ENCODE measurements at regions not wholly inside any gene's neighbourhood (a gene's known extent, or its start where the extent isn't known, plus 50 kb on each side); places are given as distances from the start of the nearest gene placed in this dataset.
"Not testable (repeated sequence)": the region's sequence is repeated elsewhere in the genome, so short reads cannot be mapped to it uniquely, and the experiment has no call there.

DNA sequence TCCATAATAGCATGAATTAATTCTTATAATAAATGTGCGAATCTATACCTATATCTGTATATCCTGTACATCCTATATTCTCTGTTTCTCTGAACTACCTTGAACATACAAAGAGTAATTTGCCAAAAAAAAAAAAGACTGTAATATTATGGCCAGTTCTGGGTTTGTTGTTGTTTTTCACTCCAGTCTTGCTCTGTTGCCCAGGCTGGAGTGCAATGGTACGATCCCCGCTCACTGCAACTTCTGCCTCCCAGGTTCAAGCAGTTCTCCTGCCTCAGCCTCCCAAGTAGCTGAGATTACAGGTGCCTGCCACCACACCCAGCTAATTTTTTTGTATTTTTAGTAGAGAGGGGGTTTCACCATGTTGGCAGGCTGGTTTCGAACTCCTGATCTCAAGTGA lies 876.9 kb upstream of the POT1 start:
- H3K4me3 ChIP-seq (ENCODE audit: low read length); H3K27ac ChIP-seq (ENCODE audit: low read depth, low read length); H3K9ac ChIP-seq (ENCODE audit: low read length); H3K36me3 ChIP-seq (ENCODE audit: control insufficient read depth, insufficient read depth, low read length); H3K27me3 ChIP-seq (ENCODE audit: control insufficient read depth, insufficient read depth, low read length); H3K4me1 ChIP-seq (ENCODE audit: control insufficient read depth, insufficient read depth, low read length): not testable (repeated sequence)

DNA sequence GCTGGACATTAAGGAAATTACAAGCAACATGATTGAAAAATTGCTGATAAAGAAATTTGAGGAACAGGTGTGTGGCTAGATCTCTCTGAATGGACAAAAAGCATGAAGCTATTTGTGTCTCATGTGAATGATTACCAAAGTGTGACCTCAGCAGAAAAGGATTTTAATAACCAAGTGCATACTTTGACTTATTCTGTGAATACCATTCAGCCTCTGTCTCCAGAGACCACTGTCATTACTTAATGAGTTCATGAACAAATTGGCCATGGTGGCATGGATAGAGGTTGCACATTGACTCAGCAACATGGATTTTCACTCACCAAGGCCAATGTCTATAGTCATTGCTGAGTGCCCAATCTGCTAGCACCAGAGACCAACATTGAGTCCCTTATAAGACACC lies 874.6 kb upstream of the POT1 start:
- H3K27ac ChIP-seq (ENCODE audit: low read depth, low read length) = no peak overlapping the region
- no peaks in the 10 kb centered on the region for H3K27me3 ChIP-seq (ENCODE audit: control insufficient read depth, insufficient read depth, low read length)
- H3K4me1 ChIP-seq (ENCODE audit: control insufficient read depth, insufficient read depth, low read length) = no peaks in the 10 kb centered on the region
- H3K4me3 ChIP-seq (ENCODE audit: low read length) = no peak overlapping the region
- no peaks in the 10 kb centered on the region for H3K36me3 ChIP-seq (ENCODE audit: control insufficient read depth, insufficient read depth, low read length)
- H3K9ac ChIP-seq (ENCODE audit: low read length) = no peak overlapping the region

DNA sequence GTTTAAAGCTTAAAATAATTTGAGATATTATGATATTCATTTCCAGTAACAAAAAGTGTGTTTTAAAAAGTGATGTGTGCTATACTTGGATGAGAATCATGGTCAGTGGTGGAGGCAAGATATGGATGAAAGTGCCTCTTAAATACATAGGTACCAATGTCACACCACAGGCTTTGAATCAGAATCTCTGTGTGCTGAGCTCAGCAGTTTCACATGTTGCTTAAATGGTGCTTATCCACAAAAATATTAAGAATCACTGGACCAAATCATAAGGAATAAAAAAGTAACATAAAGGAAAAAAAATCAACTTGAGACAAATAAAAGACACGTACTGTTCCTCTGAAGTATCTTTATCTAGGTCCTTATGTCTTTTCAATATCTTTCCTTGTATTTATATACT lies 850.5 kb upstream of the POT1 start:
- Histone ChIP-seq H3K4me3 (ENCODE audit: low read length) (no peak overlapping the region), H3K27me3 (ENCODE audit: control insufficient read depth, insufficient read depth, low read length) (no peaks in the 10 kb centered on the region), H3K36me3 (ENCODE audit: control insufficient read depth, insufficient read depth, low read length) (no peaks in the 10 kb centered on the region), H3K27ac (ENCODE audit: low read depth, low read length) (no peak overlapping the region), H3K9ac (ENCODE audit: low read length) (no peak overlapping the region), H3K4me1 (ENCODE audit: control insufficient read depth, insufficient read depth, low read length) (no peaks in the 10 kb centered on the region)

DNA sequence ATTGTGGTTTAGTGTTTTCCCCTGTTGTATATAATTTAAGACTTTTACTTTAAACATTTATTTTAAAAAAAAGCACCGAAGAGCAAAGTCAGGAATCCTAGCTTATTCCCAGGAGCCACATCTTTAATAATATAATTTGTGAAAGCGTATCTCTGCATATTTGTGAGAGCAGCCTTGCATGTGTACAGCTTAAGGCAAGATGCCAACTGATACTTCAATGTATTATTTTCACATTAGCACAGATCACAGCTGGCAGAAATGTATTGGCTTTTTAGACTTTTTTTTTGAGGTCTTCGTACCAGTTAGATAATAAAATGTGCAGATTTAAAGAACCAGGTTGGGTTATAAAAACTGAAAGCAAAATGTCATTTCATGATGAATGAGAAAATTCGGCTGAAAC lies 845.7 kb upstream of the POT1 start:
- H3K27me3 ChIP-seq (ENCODE audit: control insufficient read depth, insufficient read depth, low read length) = no peaks in the 10 kb centered on the region
- no peaks in the 10 kb centered on the region for H3K36me3 ChIP-seq (ENCODE audit: control insufficient read depth, insufficient read depth, low read length)
- H3K4me3 ChIP-seq (ENCODE audit: low read length) = no peak overlapping the region
- no peak overlapping the region for H3K27ac ChIP-seq (ENCODE audit: low read depth, low read length)
- H3K9ac ChIP-seq (ENCODE audit: low read length) = no peak overlapping the region
- no peaks in the 10 kb centered on the region for H3K4me1 ChIP-seq (ENCODE audit: control insufficient read depth, insufficient read depth, low read length)

DNA sequence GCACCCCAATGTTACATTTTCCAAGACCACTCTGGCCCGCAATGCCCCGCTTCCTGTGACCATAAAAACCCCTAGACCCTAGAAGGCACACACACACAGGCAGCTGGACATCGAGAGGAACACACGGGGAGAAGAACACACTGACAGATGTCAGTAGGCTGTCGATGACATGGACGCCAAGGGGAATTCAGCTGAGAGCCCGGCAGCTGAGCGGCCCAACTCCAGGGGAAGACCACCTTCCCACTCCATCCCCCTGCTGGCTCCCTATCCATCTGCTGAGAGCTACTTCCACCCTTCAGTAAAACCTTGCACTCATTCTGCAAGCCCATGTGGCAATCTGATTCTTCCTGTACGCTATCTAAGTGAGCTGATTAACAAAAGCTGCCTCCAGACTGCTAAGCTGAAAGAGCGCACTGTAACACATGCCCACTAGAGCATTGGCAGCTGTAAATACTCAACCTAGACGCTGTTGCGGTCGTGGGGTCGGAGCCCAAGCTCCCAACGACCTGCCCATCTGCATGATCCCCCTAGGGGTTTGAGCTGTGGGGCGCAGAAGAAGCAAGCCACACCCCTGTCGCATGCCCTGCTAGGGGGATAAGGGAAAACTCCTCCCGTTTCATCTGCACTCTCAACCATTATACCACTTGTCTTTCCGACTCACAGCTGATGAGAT lies 843.6 kb upstream of the POT1 start:
- Histone ChIP-seq H3K4me1 (ENCODE audit: control insufficient read depth, insufficient read depth, low read length) (no peaks in the 10 kb centered on the region), H3K36me3 (ENCODE audit: control insufficient read depth, insufficient read depth, low read length) (no peaks in the 10 kb centered on the region), H3K27me3 (ENCODE audit: control insufficient read depth, insufficient read depth, low read length) (no peaks in the 10 kb centered on the region), H3K27ac (ENCODE audit: low read depth, low read length) (no peak overlapping the region), H3K9ac (ENCODE audit: low read length) (no peak overlapping the region), H3K4me3 (ENCODE audit: low read length) (no peak overlapping the region)

DNA sequence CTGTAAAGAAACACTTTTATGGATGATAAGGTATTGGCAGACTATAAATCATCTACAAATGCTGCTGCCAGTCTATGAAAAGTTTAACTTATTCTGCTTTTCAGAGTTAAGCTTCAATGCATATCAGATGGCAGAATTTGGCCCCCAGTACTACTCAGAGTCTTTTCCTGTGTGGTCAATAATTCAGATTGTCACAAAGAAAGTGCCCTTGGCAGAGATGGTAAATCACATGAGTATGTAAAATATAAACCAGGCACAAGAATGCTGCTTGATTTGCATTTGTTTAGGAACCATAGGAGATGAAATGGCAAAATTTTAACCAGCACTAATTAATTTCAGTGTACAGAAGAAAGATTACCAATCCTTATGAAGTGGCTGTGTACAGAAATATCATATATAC lies 818.3 kb upstream of the POT1 start:
- H3K9ac ChIP-seq (ENCODE audit: low read length) = no peak overlapping the region
- H3K27me3 ChIP-seq (ENCODE audit: control insufficient read depth, insufficient read depth, low read length) = no peaks in the 10 kb centered on the region
- no peaks in the 10 kb centered on the region for H3K36me3 ChIP-seq (ENCODE audit: control insufficient read depth, insufficient read depth, low read length)
- no peaks in the 10 kb centered on the region for H3K4me1 ChIP-seq (ENCODE audit: control insufficient read depth, insufficient read depth, low read length)
- no peak overlapping the region for H3K4me3 ChIP-seq (ENCODE audit: low read length)
- H3K27ac ChIP-seq (ENCODE audit: low read depth, low read length) = no peak overlapping the region

DNA sequence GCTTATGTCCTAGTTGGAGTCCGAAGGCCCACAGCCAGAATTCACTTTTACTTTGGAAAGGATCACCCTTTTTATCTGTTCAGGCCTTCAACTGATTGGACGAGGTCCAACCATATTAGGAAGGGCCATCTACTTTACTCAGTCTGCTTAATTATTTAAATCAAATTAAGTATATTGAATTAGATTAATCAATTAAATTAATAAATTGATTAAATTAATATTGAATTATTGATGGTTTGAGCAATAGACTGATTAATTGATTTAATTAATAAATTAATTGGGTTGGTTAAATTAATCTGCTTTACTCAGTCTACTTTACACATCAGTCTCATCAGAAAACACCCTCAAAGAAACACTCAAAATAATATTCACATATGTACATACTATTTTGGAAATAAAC lies 816.9 kb upstream of the POT1 start:
- Histone ChIP-seq H3K9ac (ENCODE audit: low read length) (no peak overlapping the region), H3K4me1 (ENCODE audit: control insufficient read depth, insufficient read depth, low read length) (no peaks in the 10 kb centered on the region), H3K4me3 (ENCODE audit: low read length) (no peak overlapping the region), H3K27me3 (ENCODE audit: control insufficient read depth, insufficient read depth, low read length) (no peaks in the 10 kb centered on the region), H3K27ac (ENCODE audit: low read depth, low read length) (no peak overlapping the region), H3K36me3 (ENCODE audit: control insufficient read depth, insufficient read depth, low read length) (no peaks in the 10 kb centered on the region)

DNA sequence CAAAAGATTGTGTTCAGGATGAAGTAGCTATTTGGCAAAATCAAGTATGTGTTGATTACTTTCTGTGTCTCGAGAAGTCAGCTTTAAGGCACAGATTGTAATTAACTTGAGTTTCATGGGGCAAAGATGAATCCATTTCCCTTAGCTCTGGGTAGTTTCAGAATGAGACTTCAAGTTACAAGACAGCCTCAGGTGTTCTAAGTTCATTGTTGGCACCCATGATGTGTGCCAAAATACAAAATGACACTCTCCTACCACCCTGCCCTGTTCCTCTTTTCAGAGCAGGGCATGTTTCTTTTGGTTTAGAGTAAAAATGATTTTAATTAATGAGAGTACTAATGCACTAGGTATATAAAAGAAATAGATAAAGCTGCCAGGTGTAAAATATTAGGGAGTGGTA lies 797.6 kb upstream of the POT1 start:
- H3K27ac ChIP-seq (ENCODE audit: low read depth, low read length) = no peak overlapping the region
- H3K4me3 ChIP-seq (ENCODE audit: low read length) = no peak overlapping the region
- H3K36me3 ChIP-seq (ENCODE audit: control insufficient read depth, insufficient read depth, low read length) = no peaks in the 10 kb centered on the region
- H3K9ac ChIP-seq (ENCODE audit: low read length) = no peak overlapping the region
- H3K4me1 ChIP-seq (ENCODE audit: control insufficient read depth, insufficient read depth, low read length) = no peaks in the 10 kb centered on the region
- no peaks in the 10 kb centered on the region for H3K27me3 ChIP-seq (ENCODE audit: control insufficient read depth, insufficient read depth, low read length)

DNA sequence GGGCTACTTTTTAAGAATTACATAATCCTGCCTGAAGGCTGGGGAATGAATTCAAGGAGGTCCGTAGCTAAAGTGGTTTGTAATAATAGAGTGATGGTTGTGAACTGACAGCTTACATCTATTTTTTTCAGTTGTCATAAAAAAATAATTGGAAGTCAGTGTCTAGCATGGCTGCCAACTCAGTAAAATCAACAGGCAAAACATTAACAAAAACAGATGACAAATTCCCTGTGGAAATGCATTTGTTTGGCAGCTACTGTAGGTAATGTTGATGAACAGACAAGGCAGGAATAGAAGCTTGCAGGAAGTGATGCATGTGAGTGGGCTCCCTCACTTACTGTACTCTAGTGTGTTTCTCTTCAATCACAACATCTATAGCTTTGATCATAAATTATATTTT lies 766.0 kb upstream of the POT1 start:
- no peak overlapping the region for H3K9ac ChIP-seq (ENCODE audit: low read length)

DNA sequence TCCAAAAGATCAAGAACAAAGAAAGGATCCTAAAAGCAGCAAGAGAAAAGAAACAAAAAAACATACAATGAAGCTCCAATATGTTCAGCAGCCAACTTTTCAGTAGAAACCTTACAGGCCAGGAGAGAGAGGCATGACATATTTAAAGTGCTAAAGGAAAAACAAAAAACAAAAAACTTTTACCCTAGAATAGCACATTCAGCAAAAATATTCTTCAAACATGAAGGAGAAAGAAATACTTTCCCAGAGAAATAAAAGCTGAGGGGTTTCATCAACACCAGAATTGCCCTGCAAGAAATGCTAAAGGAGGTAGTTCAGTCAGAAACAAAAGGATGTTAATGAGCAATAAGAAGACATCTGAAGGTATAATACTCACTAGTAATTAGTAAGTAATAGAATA lies 753.5 kb upstream of the POT1 start:
- no peaks in the 10 kb centered on the region for H3K27me3 ChIP-seq (ENCODE audit: control insufficient read depth, insufficient read depth, low read length)
- H3K4me3 ChIP-seq (ENCODE audit: low read length) = no peak overlapping the region
- no peak overlapping the region for H3K9ac ChIP-seq (ENCODE audit: low read length)
- H3K36me3 ChIP-seq (ENCODE audit: control insufficient read depth, insufficient read depth, low read length) = no peaks in the 10 kb centered on the region
- H3K27ac ChIP-seq (ENCODE audit: low read depth, low read length) = no peak overlapping the region
- no peaks in the 10 kb centered on the region for H3K4me1 ChIP-seq (ENCODE audit: control insufficient read depth, insufficient read depth, low read length)

More for the DNA sequence above, 766.0 kb upstream of the POT1 start:
- H3K4me3 ChIP-seq (ENCODE audit: low read length) = no peak overlapping the region
- no peaks in the 10 kb centered on the region for H3K27me3 ChIP-seq (ENCODE audit: control insufficient read depth, insufficient read depth, low read length)
- no peak overlapping the region for H3K27ac ChIP-seq (ENCODE audit: low read depth, low read length)
- H3K4me1 ChIP-seq (ENCODE audit: control insufficient read depth, insufficient read depth, low read length) = no peaks in the 10 kb centered on the region
- no peaks in the 10 kb centered on the region for H3K36me3 ChIP-seq (ENCODE audit: control insufficient read depth, insufficient read depth, low read length)

DNA sequence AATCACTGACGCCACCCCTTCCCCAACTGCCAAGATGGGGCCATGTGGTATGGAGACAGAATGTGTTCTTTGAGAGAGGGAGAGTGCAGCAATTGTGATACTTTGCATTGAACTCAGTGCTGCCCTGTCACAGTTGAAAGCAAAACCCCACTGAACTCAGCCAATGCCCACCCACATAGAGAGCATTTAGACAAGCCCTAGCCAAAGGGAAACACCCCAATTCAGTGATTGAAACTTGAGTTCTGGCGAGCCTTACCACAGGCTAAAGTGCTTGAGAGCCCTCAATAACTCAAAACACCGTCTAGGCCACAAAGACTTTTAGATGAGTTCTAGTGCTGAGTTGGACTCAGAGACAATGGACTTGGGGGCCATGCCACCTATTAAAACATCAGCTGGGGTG lies 751.9 kb upstream of the POT1 start:
- Histone ChIP-seq H3K36me3 (ENCODE audit: control insufficient read depth, insufficient read depth, low read length) (no peaks in the 10 kb centered on the region), H3K9ac (ENCODE audit: low read length) (no peak overlapping the region), H3K27ac (ENCODE audit: low read depth, low read length) (no peak overlapping the region), H3K4me3 (ENCODE audit: low read length) (no peak overlapping the region), H3K4me1 (ENCODE audit: control insufficient read depth, insufficient read depth, low read length) (no peaks in the 10 kb centered on the region), H3K27me3 (ENCODE audit: control insufficient read depth, insufficient read depth, low read length) (no peaks in the 10 kb centered on the region)

DNA sequence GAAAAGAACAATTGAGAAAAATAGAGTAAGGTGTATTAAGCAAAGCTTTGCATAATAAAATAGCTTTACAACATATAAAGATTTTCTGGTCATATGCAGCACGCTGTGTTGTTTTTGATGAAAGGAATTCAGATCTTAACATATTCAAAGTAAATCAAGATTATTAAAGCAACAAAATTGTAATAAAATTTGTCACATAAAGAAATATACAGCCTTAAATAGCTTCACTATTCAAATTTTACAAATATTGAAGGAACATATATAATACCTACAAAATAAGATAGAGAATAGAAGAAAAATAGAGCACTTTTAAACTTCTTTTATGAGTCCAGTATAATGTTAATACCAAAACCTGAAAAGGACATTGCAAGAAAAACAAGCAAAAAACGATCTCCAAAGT lies 749.1 kb upstream of the POT1 start:
- no peaks in the 10 kb centered on the region for H3K4me1 ChIP-seq (ENCODE audit: control insufficient read depth, insufficient read depth, low read length)
- no peaks in the 10 kb centered on the region for H3K27me3 ChIP-seq (ENCODE audit: control insufficient read depth, insufficient read depth, low read length)
- no peaks in the 10 kb centered on the region for H3K36me3 ChIP-seq (ENCODE audit: control insufficient read depth, insufficient read depth, low read length)
- no peak overlapping the region for H3K9ac ChIP-seq (ENCODE audit: low read length)
- H3K4me3 ChIP-seq (ENCODE audit: low read length) = no peak overlapping the region
- H3K27ac ChIP-seq (ENCODE audit: low read depth, low read length) = no peak overlapping the region

DNA sequence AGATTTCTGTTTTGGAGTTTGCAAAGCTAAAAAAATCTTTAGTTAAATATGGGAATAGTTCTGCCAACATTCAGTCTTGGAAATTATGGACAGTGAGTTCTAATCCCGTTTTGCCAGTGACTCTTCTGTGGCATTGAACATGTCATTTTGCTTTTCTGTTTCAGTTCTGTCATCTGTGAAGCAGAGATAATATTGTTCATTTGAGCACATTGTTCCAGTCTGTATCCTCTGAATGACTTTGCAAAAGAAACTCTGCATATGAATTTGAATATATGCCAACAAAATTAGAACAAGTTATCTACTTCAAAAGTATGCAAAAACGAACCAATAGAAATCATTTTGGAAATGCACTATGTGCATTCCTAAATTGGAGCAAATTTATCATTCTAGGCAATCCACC lies 746.0 kb upstream of the POT1 start:
- no peaks in the 10 kb centered on the region for H3K27me3 ChIP-seq (ENCODE audit: control insufficient read depth, insufficient read depth, low read length)
- H3K9ac ChIP-seq (ENCODE audit: low read length) = no peak overlapping the region
- H3K27ac ChIP-seq (ENCODE audit: low read depth, low read length) = no peak overlapping the region
- no peaks in the 10 kb centered on the region for H3K36me3 ChIP-seq (ENCODE audit: control insufficient read depth, insufficient read depth, low read length)
- no peak overlapping the region for H3K4me3 ChIP-seq (ENCODE audit: low read length)
- H3K4me1 ChIP-seq (ENCODE audit: control insufficient read depth, insufficient read depth, low read length) = no peaks in the 10 kb centered on the region

All from rectal smooth muscle tissue (tissue), 1 donor.